PC-3 (cell line): ENCODE measurements at regions not wholly inside any gene's neighbourhood (a gene's known extent, or its start where the extent isn't known, plus 50 kb on each side); places are given as distances from the start of the nearest gene placed in this dataset.

Source experiments
- CTCF ChIP-seq: fragments of 300-600 bp; sonication (generic); conservative IDR thresholded peaks from 2 replicates; pipeline ENCODE4 v1.5.1; 2017; ENCODE audit warnings: antibody characterized with exemption, low read depth, mild to moderate bottlenecking, low read length
- EZH2 ChIP-seq: fragments of 300-600 bp; sonication (generic); IDR thresholded peaks from one replicate; pipeline ENCODE4 v1.6.1; 2017; ENCODE audit warnings: antibody characterized with exemption, mild to moderate bottlenecking, low read length; ENCODE audit not compliant: unreplicated experiment
- EZH2phosphoT487 ChIP-seq: fragments of 300-600 bp; sonication (generic); IDR thresholded peaks from 2 replicates; pipeline ENCODE4 v1.6.1; 2018; ENCODE audit warnings: mild to moderate bottlenecking, antibody characterized with exemption, low read length, borderline replicate concordance

- TF ChIP-seq CTCF (no peak), EZH2phosphoT487 (no peak), EZH2 (no peak)
Measured at GRCh38 chrX:88072339-88073030, 554.9 kb downstream of the KLHL4 start.
